Mesenchymal stem cell (in vitro differentiated cells and primary cell): ENCODE measurements at regions not wholly inside any gene's neighbourhood (a gene's known extent, or its start where the extent isn't known, plus 50 kb on each side); places are given as distances from the start of the nearest gene placed in this dataset.

Source experiments
- DNase-seq: peaks from one replicate; pipeline ENCODE4 v3.0.0-alpha.2; 2013
- H2AFZ ChIP-seq: one replicate; pipeline ENCODE4 v1.6.1; 2013; ENCODE audit warnings: low read depth, mild to moderate bottlenecking, control low read depth, inconsistent platforms, low read length, moderate library complexity
- H2AK5ac ChIP-seq: 2 replicates; pipeline ENCODE4 v1.6.1; 2013; ENCODE audit warnings: low read length, moderate library complexity, mild to moderate bottlenecking, inconsistent platforms; ENCODE audit not compliant: severe bottlenecking
- H2BK120ac ChIP-seq: one replicate; pipeline ENCODE4 v1.6.1; 2013; ENCODE audit warnings: low read depth, mild to moderate bottlenecking, inconsistent platforms, low read length, moderate library complexity
- H2BK12ac ChIP-seq, 2 experiments: one replicate each; pipeline ENCODE4 v1.6.1; 2013; ENCODE audit warnings: inconsistent platforms in 2 of 2, low read length in 2 of 2, mild to moderate bottlenecking in 2 of 2, moderate library complexity in 2 of 2, control low read depth in 1 of 2
- H2BK15ac ChIP-seq: one replicate; pipeline ENCODE4 v1.6.1; 2013; ENCODE audit warnings: mild to moderate bottlenecking, low read depth, inconsistent platforms; ENCODE audit not compliant: poor library complexity, severe bottlenecking
- H2BK5ac ChIP-seq: 2 replicates; pipeline ENCODE4 v1.6.1; 2013; ENCODE audit warnings: low read depth, mild to moderate bottlenecking, low read length, control low read depth, inconsistent platforms; ENCODE audit not compliant: poor library complexity, severe bottlenecking
- H3K14ac ChIP-seq, 2 experiments: one replicate each; pipeline ENCODE4 v1.6.1; 2013; ENCODE audit warnings: inconsistent platforms in 2 of 2, low read length in 2 of 2, control low read depth in 1 of 2, mild to moderate bottlenecking in 1 of 2, moderate library complexity in 1 of 2
- H3K18ac ChIP-seq, 2 experiments: one replicate each; pipeline ENCODE4 v1.6.1; 2013; ENCODE audit warnings: inconsistent platforms in 2 of 2, low read length in 2 of 2, control low read depth in 1 of 2, low read depth in 1 of 2, mild to moderate bottlenecking in 1 of 2
- H3K23ac ChIP-seq, 2 experiments: one replicate each; pipeline ENCODE4 v1.6.1; 2013; ENCODE audit warnings: inconsistent platforms in 2 of 2, low read length in 2 of 2, mild to moderate bottlenecking in 2 of 2, moderate library complexity in 2 of 2, control low read depth in 1 of 2
- H3K27ac ChIP-seq: 2 replicates; pipeline ENCODE4 v1.5.1; 2013; ENCODE audit warnings: mild to moderate bottlenecking, moderate library complexity, low read length, control low read depth, inconsistent platforms; ENCODE audit not compliant: poor library complexity, severe bottlenecking
- H3K27me3 ChIP-seq, 2 experiments: 2 replicates each; pipeline versions ENCODE4 v1.6.1 to v1.7.0; 2013; ENCODE audit warnings: low read length in 2 of 2, mild to moderate bottlenecking in 2 of 2, moderate library complexity in 2 of 2, control low read depth in 1 of 2, inconsistent platforms in 1 of 2; ENCODE audit not compliant: control insufficient read depth in 1 of 2, insufficient read depth in 1 of 2
- H3K36me3 ChIP-seq, 2 experiments: 2 replicates each; pipeline versions ENCODE4 v1.6.1 to v1.7.0; 2013; ENCODE audit warnings: low read length in 2 of 2, control low read depth in 1 of 2, inconsistent platforms in 1 of 2, low read depth in 1 of 2, mild to moderate bottlenecking in 1 of 2; ENCODE audit not compliant: insufficient read depth in 2 of 2, control insufficient read depth in 1 of 2
- H3K4ac ChIP-seq, 2 experiments: one replicate each; pipeline ENCODE4 v1.6.1; 2013; ENCODE audit warnings: inconsistent platforms in 2 of 2, low read length in 2 of 2, mild to moderate bottlenecking in 2 of 2, moderate library complexity in 2 of 2, control low read depth in 1 of 2, low read depth in 1 of 2
- H3K4me1 ChIP-seq: 2 replicates; pipeline ENCODE4 v1.6.1; 2013; ENCODE audit warnings: low read depth, low read length, control low read depth; ENCODE audit not compliant: control insufficient read depth, insufficient read depth
- H3K4me2 ChIP-seq: 2 replicates; pipeline ENCODE4 v1.6.1; 2013; ENCODE audit warnings: low read length, mild to moderate bottlenecking, inconsistent platforms; ENCODE audit not compliant: poor library complexity, severe bottlenecking
- H3K4me3 ChIP-seq, 2 experiments: 2 replicates each; pipeline versions ENCODE4 v1.5.1 to v1.7.0; 2013; ENCODE audit warnings: low read length in 2 of 2, mild to moderate bottlenecking in 2 of 2, control low read depth in 1 of 2, low read depth in 1 of 2; ENCODE audit not compliant: insufficient read depth in 1 of 2
- H3K79me1 ChIP-seq: replicated peaks from 2 replicates; pipeline ENCODE4 v1.6.1; 2013; ENCODE audit warnings: mild to moderate bottlenecking, control low read depth, low read length, inconsistent platforms; ENCODE audit not compliant: poor library complexity, severe bottlenecking
- H3K9ac ChIP-seq: 2 replicates; pipeline ENCODE4 v1.7.0; 2013; ENCODE audit warnings: mild to moderate bottlenecking, low read length, moderate library complexity
- H3K9me3 ChIP-seq: 2 replicates; pipeline ENCODE4 v1.7.0; 2013; ENCODE audit warnings: mild to moderate bottlenecking, low read length; ENCODE audit not compliant: control insufficient read depth
- H4K8ac ChIP-seq: one replicate; pipeline ENCODE4 v1.6.1; 2013; ENCODE audit warnings: inconsistent platforms, mild to moderate bottlenecking, low read length, moderate library complexity
- H4K91ac ChIP-seq: one replicate; pipeline ENCODE4 v1.6.1; 2013; ENCODE audit warnings: mild to moderate bottlenecking, low read length, inconsistent platforms
- WGBS: methylation state at CpG from one replicate; pipeline ENCODE4 v1.1.7; 2013; ENCODE audit warnings: mixed read lengths; 5-methylcytosine and 5-hydroxymethylcytosine counted together

DNA sequence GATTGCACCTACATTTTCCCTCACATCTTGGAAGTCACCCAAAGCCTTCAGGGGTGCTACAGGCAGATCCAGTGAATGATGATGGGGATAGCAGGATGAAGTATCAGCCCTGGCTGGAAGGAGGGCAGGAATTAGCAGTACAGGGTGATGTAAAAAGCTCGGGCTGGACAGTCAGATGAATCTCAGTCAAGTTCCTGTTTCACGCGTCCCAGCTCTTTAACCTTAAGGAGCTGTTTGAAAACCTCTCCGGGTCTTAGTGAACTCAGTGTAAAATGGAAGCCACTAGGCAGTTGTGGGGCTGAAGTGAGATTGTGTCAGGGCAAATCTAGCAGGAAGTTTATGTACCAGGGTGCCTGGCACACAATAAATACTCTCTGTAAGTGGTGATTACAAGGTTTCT lies 166.4 kb upstream of the PROK2 start:
- no peak overlapping the region for H2BK12ac ChIP-seq
- H3K18ac ChIP-seq: no peak overlapping the region
- no peak overlapping the region for H2BK15ac ChIP-seq
- H2AFZ ChIP-seq: no peak overlapping the region
- no peak for DNase-seq
- no peak overlapping the region for H3K9ac ChIP-seq
- no peaks in the 10 kb centered on the region for H3K9me3 ChIP-seq
- H2AK5ac ChIP-seq: no peak overlapping the region
- no peak overlapping the region for H4K8ac ChIP-seq
- no peak overlapping the region for H3K27ac ChIP-seq
- peaks cover 39 to 53% of the 10 kb centered on the region in 2 experiments for H3K27me3 ChIP-seq
- 87% methylated on average over 4 of the region's 4 CpGs for WGBS
- no peak overlapping the region for H2BK5ac ChIP-seq
- peaks cover 8% of the 10 kb centered on the region for H3K4me1 ChIP-seq
- no peak overlapping the region for H4K91ac ChIP-seq
- H3K79me1 ChIP-seq: no peaks in the 10 kb centered on the region
- H3K4me2 ChIP-seq: no peak overlapping the region
- H3K4ac ChIP-seq: no peak overlapping the region
- H3K23ac ChIP-seq: no peak overlapping the region
- H3K14ac ChIP-seq: no peak overlapping the region
- no peak overlapping the region for H3K4me3 ChIP-seq
- no peaks in the 10 kb centered on the region for H3K36me3 ChIP-seq
- no peak overlapping the region for H2BK120ac ChIP-seq

DNA sequence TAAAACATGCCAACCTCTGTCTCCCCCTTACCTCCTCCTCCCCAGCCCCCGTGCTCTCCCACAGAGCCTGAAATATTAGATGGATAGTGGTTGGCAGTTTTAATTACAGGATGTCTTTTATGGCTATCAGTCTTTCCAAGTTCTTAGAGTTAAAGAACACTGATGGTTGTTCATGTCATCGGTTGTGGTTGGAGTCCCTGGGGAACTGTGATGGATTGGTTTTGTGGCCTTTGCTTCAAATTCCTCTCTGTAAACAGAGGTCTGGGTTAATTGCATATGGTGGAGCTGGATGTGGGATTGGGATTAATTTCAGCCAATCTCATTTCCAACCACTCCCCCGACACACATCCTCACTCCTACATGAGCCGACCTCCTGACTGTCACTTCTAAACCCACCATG lies 164.5 kb upstream of the PROK2 start:
- Histone ChIP-seq H3K36me3 (no peaks in the 10 kb centered on the region), H2BK5ac (no peak overlapping the region), H4K8ac (no peak overlapping the region), H3K79me1 (no peaks in the 10 kb centered on the region), H3K23ac (no peak overlapping the region), H2BK15ac (no peak overlapping the region), H2AFZ (no peak overlapping the region), H3K14ac (no peak overlapping the region), H3K4me2 (no peak overlapping the region), H3K9ac (no peak overlapping the region), H3K27ac (no peak overlapping the region), H3K27me3 (peaks cover 57 to 63% of the 10 kb centered on the region in 2 experiments), H3K9me3 (no peaks in the 10 kb centered on the region), H3K4me1 (no peaks in the 10 kb centered on the region), H2AK5ac (no peak overlapping the region), H3K4ac (no peak overlapping the region), H2BK12ac (no peak overlapping the region), H3K18ac (no peak overlapping the region), H2BK120ac (no peak overlapping the region), H4K91ac (no peak overlapping the region), H3K4me3 (no peak overlapping the region)
- peak; percentile 7 for DNase-seq
- WGBS: 58% methylated on average over 3 of the region's 4 CpGs

DNA sequence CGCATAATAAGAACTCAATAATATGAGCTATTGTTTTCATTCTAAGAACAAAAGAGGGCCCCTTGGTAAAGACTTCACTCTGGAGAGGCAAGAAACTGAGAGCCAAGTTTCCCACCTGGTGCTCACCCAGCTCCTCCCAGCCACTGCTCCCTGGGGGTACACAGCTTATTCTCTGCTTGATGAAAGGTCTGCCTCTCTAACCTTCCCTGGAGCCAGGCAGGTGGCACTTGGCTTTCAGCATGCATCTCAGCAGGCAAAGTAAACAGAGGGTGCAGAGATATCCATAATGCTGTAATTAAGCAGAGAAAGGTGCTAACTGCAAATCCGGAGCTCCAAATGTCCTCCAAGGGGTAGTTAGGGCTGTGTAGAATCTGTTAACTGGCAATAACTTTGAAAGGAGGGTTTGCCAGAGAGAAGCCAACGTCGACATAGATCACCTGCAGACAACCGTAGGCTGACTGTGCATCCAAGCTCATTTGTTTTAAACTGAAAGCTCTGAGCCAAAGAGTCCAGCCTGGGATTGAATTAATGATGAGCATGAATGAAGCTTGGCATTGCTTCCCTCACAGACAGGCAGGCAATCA lies 159.6 kb upstream of the PROK2 start:
- Histone ChIP-seq H3K36me3 (no peaks in the 10 kb centered on the region), H4K91ac (no peak overlapping the region), H3K4me3 (no peak overlapping the region), H4K8ac (no peak overlapping the region), H3K23ac (no peak overlapping the region), H3K9ac (no peak overlapping the region), H3K14ac (no peak overlapping the region), H2BK12ac (no peak overlapping the region), H3K18ac (no peak overlapping the region), H3K9me3 (no peaks in the 10 kb centered on the region), H2BK120ac (no peak overlapping the region), H2BK15ac (no peak overlapping the region), H3K4me2 (no peak overlapping the region), H3K4ac (no peak overlapping the region), H3K27ac (no peak overlapping the region), H2AFZ (no peak overlapping the region), H3K79me1 (no peaks in the 10 kb centered on the region), H3K27me3 (peaks cover 66 to 72% of the 10 kb centered on the region in 2 experiments), H2AK5ac (no peak overlapping the region), H2BK5ac (no peak overlapping the region), H3K4me1 (no peaks in the 10 kb centered on the region)
- no peak for DNase-seq
- 84% methylated on average over 5 of the region's 5 CpGs for WGBS

GRCh38 chr3:71942432-71943187 lies 157.7 kb upstream of the PROK2 start:
- Histone ChIP-seq H3K9ac (no peak overlapping the region), H3K23ac (no peak overlapping the region), H4K91ac (no peak overlapping the region), H3K4me1 (no peaks in the 10 kb centered on the region), H3K9me3 (no peaks in the 10 kb centered on the region), H2AFZ (no peak overlapping the region), H2BK120ac (no peak overlapping the region), H3K4me2 (no peak overlapping the region), H2BK12ac (no peak overlapping the region), H3K4me3 (no peak overlapping the region), H3K27me3 (peaks cover 48 to 60% of the 10 kb centered on the region in 2 experiments), H3K79me1 (no peaks in the 10 kb centered on the region), H3K27ac (no peak overlapping the region), H3K36me3 (no peaks in the 10 kb centered on the region), H2BK5ac (no peak overlapping the region), H3K14ac (no peak overlapping the region), H2AK5ac (no peak overlapping the region), H3K4ac (no peak overlapping the region), H4K8ac (no peak overlapping the region), H3K18ac (no peak overlapping the region), H2BK15ac (no peak overlapping the region)
- 89% methylated on average over 9 of the region's 9 CpGs for WGBS
- no peak for DNase-seq
